ENCODE measurements at regions not wholly inside any gene's neighbourhood (a gene's known extent, or its start where the extent isn't known, plus 50 kb on each side); places are given as distances from the start of the nearest gene placed in this dataset.
A peak's percentile ranks its signal among the peaks of the same experiment; 100 is the strongest.

- no peak overlapping the region for H3K4me3 ChIP-seq (ENCODE audit: low read depth, low read length)
- TF ChIP-seq CTCF (conservative IDR thresholded peaks at IDR 0.05; ENCODE audit: low read depth, low read length), result no peak
- no peak for DNase-seq (ENCODE audit: low read depth)
These were observed 1167.0 kb downstream of the SORCS3 start for GRCh38 chr10:105807935-105808587.

GRCh38 chr10:105803206-105803605 lies 1162.1 kb downstream of the SORCS3 start:
- no peak for DNase-seq (ENCODE audit: low read depth)
- no peak overlapping the region for H3K4me3 ChIP-seq (ENCODE audit: low read depth, low read length)
- TF ChIP-seq CTCF (conservative IDR thresholded peaks at IDR 0.05; ENCODE audit: low read depth, low read length), result no peak

- no peak overlapping the region for H3K4me3 ChIP-seq (ENCODE audit: low read depth, low read length)
- no peak for TF ChIP-seq CTCF (conservative IDR thresholded peaks at IDR 0.05; ENCODE audit: low read depth, low read length)
- DNase-seq (ENCODE audit: low read depth), result peak; percentile 20
These were observed 1159.6 kb downstream of the SORCS3 start for GRCh38 chr10:105800641-105801040.

- no peak for TF ChIP-seq CTCF (conservative IDR thresholded peaks at IDR 0.05; ENCODE audit: low read depth, low read length)
- DNase-seq (ENCODE audit: low read depth), result no peak
- no peak overlapping the region for H3K4me3 ChIP-seq (ENCODE audit: low read depth, low read length)
These were observed 1157.3 kb downstream of the SORCS3 start for GRCh38 chr10:105798328-105798889.

- DNase-seq (ENCODE audit: low read depth), result peak; percentile 31
- TF ChIP-seq CTCF (conservative IDR thresholded peaks at IDR 0.05; ENCODE audit: low read depth, low read length), result peak; percentile 33
- no peak overlapping the region for H3K4me3 ChIP-seq (ENCODE audit: low read depth, low read length)
These were observed 1156.3 kb downstream of the SORCS3 start for GRCh38 chr10:105797234-105797890.

- no peak overlapping the region for H3K4me3 ChIP-seq (ENCODE audit: low read depth, low read length)
- TF ChIP-seq CTCF (conservative IDR thresholded peaks at IDR 0.05; ENCODE audit: low read depth, low read length), result no peak
- no peak for DNase-seq (ENCODE audit: low read depth)
These were observed 1152.0 kb downstream of the SORCS3 start for GRCh38 chr10:105793071-105793470.
